ENCODE measurements at regions not wholly inside any gene's neighbourhood (a gene's known extent, or its start where the extent isn't known, plus 50 kb on each side); places are given as distances from the start of the nearest gene placed in this dataset.

DNA sequence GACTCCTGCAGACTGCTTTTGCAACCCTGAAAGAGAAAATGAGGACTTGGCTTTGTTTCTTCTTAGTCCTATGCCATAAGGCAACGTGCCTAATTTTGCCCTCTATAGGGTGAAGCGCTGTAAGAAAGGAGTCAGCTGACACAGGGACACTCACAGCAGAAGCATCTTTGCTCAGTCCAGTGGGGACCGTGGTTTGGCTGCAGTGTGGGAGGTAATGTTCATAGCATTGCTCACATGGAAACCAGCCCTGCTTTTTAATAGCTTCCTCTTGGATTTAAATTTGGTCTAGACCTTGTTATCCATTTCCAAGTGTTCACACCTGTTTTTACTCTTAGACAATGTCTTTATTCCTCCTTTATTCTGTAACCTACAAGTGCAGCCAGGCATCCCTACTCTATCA is 1032.1 kb downstream of the NTRK3 start:
- Histone ChIP-seq H3K27me3 (ENCODE audit: insufficient read depth, poor library complexity, severe bottlenecking) (no peaks in the 10 kb centered on the region), H3K27ac (replicated peaks) (no peak overlapping the region)
- TF ChIP-seq, protein P1, sequence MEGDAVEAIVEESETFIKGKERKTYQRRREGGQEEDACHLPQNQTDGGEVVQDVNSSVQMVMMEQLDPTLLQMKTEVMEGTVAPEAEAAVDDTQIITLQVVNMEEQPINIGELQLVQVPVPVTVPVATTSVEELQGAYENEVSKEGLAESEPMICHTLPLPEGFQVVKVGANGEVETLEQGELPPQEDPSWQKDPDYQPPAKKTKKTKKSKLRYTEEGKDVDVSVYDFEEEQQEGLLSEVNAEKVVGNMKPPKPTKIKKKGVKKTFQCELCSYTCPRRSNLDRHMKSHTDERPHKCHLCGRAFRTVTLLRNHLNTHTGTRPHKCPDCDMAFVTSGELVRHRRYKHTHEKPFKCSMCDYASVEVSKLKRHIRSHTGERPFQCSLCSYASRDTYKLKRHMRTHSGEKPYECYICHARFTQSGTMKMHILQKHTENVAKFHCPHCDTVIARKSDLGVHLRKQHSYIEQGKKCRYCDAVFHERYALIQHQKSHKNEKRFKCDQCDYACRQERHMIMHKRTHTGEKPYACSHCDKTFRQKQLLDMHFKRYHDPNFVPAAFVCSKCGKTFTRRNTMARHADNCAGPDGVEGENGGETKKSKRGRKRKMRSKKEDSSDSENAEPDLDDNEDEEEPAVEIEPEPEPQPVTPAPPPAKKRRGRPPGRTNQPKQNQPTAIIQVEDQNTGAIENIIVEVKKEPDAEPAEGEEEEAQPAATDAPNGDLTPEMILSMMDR (IDR thresholded peaks at IDR 0.05; ENCODE audit: insufficient read depth, low read length), result no peak
- TF ChIP-seq, protein P2, sequence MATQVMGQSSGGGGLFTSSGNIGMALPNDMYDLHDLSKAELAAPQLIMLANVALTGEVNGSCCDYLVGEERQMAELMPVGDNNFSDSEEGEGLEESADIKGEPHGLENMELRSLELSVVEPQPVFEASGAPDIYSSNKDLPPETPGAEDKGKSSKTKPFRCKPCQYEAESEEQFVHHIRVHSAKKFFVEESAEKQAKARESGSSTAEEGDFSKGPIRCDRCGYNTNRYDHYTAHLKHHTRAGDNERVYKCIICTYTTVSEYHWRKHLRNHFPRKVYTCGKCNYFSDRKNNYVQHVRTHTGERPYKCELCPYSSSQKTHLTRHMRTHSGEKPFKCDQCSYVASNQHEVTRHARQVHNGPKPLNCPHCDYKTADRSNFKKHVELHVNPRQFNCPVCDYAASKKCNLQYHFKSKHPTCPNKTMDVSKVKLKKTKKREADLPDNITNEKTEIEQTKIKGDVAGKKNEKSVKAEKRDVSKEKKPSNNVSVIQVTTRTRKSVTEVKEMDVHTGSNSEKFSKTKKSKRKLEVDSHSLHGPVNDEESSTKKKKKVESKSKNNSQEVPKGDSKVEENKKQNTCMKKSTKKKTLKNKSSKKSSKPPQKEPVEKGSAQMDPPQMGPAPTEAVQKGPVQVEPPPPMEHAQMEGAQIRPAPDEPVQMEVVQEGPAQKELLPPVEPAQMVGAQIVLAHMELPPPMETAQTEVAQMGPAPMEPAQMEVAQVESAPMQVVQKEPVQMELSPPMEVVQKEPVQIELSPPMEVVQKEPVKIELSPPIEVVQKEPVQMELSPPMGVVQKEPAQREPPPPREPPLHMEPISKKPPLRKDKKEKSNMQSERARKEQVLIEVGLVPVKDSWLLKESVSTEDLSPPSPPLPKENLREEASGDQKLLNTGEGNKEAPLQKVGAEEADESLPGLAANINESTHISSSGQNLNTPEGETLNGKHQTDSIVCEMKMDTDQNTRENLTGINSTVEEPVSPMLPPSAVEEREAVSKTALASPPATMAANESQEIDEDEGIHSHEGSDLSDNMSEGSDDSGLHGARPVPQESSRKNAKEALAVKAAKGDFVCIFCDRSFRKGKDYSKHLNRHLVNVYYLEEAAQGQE (IDR thresholded peaks at IDR 0.05; ENCODE audit: insufficient replicate concordance, low read depth), result no peak
- TF ChIP-seq SPI1 (IDR thresholded peaks at IDR 0.05; ENCODE audit: borderline replicate concordance, low read depth) (no peak), GABPA (IDR thresholded peaks at IDR 0.05; ENCODE audit: low read depth) (no peak), POLR2AphosphoS5 (IDR thresholded peaks at IDR 0.05; ENCODE audit: low read depth) (no peak)

DNA sequence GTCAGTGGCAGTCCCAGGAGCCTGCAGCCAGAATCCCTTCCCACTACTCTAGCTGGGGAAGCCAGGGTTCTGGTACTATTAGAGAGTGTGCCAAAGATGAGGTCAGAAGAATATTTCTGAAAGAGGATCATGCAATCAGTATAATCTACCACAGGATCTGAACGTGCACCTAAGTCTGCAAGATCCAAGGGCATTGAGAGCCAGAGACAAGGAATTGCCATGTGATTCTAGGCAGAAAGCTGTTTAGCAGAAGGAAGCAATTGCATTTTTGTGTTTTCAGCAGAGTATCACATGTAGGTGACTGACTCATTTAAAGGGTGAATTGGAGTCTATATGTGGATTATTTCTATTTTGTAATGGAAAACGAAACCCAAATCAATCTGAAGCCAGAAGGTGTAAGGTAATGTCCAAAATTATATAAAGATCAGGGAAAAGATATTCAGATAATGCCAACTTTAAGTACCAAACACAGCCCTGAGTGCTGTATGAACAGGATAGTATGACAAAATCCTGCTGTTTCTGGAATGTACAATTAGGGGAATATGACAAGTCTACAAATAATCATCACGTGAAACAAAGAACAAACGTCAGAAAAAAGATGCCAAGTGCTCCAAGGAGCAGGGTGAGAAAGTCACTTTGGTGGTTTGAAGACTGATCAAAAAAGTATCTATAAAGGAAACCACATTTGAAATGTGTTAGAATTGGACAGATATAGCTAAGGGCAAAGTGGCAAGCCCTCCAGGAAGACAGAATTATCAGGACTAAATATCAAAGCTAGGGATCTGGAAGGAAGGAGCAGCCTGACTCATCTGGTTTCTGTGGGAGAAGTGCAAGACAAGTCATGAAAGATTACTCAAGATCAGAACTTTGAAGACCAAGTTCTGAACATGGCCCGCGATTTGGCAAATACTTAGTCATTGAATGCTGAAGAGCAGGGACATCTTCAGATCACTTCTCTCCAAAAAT is 1036.6 kb downstream of the NTRK3 start:
- Histone ChIP-seq H3K27me3 (ENCODE audit: insufficient read depth, poor library complexity, severe bottlenecking) (no peaks in the 10 kb centered on the region), H3K4me3 (replicated peaks; ENCODE audit: insufficient read depth, low read length) (no peak overlapping the region), H3K27ac (replicated peaks) (no peak overlapping the region)
- TF ChIP-seq SPI1 (IDR thresholded peaks at IDR 0.05; ENCODE audit: borderline replicate concordance, low read depth) (no peak), POLR2AphosphoS5 (IDR thresholded peaks at IDR 0.05; ENCODE audit: low read depth) (no peak), GABPA (IDR thresholded peaks at IDR 0.05; ENCODE audit: low read depth) (no peak)
- TF ChIP-seq, protein P1 (IDR thresholded peaks at IDR 0.05; ENCODE audit: insufficient read depth, low read length), result no peak
- TF ChIP-seq, protein P2 (IDR thresholded peaks at IDR 0.05; ENCODE audit: insufficient replicate concordance, low read depth), result no peak
- DNase-seq (ENCODE audit: low read depth in 1 of 2, low spot score in 1 of 2), result no peak

More for the DNA sequence above, 1032.1 kb downstream of the NTRK3 start:
- no peak overlapping the region for H3K4me3 ChIP-seq (replicated peaks; ENCODE audit: insufficient read depth, low read length)
- no peak for DNase-seq (ENCODE audit: low read depth in 1 of 2, low spot score in 1 of 2)

DNA sequence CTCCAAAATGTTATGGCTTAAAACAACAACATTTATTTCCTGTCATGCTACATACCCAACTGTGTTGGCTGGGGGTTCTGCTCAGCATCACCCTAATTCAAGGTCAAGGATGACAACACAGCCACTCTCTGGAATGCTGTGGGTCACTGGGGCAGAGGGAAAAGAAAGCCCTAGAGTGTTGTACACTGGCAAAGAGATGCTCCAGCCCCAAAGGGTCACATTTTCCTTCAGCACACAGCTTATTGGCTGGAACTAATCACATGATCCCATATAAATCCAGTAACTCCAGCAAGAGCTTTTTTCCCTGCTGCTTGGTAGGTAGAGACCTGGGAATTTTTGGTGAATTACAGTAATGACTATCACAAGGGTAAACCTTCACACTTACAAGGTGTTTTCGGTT is 1041.4 kb downstream of the NTRK3 start:
- H3K27ac ChIP-seq (replicated peaks), result no peak overlapping the region
- no peak for DNase-seq (ENCODE audit: low read depth in 1 of 2, low spot score in 1 of 2)
- TF ChIP-seq POLR2AphosphoS5 (IDR thresholded peaks at IDR 0.05; ENCODE audit: low read depth) (no peak), SPI1 (IDR thresholded peaks at IDR 0.05; ENCODE audit: borderline replicate concordance, low read depth) (no peak)
- TF ChIP-seq, protein P1 (IDR thresholded peaks at IDR 0.05; ENCODE audit: insufficient read depth, low read length), result no peak
- no peaks in the 10 kb centered on the region for H3K27me3 ChIP-seq (ENCODE audit: insufficient read depth, poor library complexity, severe bottlenecking)
- no peak overlapping the region for H3K4me3 ChIP-seq (replicated peaks; ENCODE audit: insufficient read depth, low read length)

Data from HL-60 (cell line).